ENCODE measurements at regions not wholly inside any gene's neighbourhood (a gene's known extent, or its start where the extent isn't known, plus 50 kb on each side); places are given as distances from the start of the nearest gene placed in this dataset.

GRCh38 chr1:79388694-79389361 is 382.3 kb upstream of the ADGRL4 start:
- no peak overlapping the region for H2AFZ ChIP-seq (ENCODE audit: low read depth, low read length)
- H3K27me3 ChIP-seq (ENCODE audit: insufficient read depth, low read depth, low read length) = no peaks in the 10 kb centered on the region
- no peak overlapping the region for H3K4me3 ChIP-seq (ENCODE audit: low read length)
- no peaks in the 10 kb centered on the region for H3K36me3 ChIP-seq (ENCODE audit: insufficient read depth, low read length)
- no peaks in the 10 kb centered on the region for H3K9me2 ChIP-seq (ENCODE audit: insufficient read depth, low read length)
- H3K9me3 ChIP-seq (ENCODE audit: low read length) = no peaks in the 10 kb centered on the region
- H3K4me2 ChIP-seq (ENCODE audit: low read length) = no peak overlapping the region
- H4K20me1 ChIP-seq (ENCODE audit: insufficient read depth) = no peaks in the 10 kb centered on the region
- no peak overlapping the region for H3K27ac ChIP-seq (ENCODE audit: low read length)
- H3F3A ChIP-seq (ENCODE audit: insufficient read depth, low read length, poor library complexity, severe bottlenecking) = no peaks in the 10 kb centered on the region
- TF ChIP-seq EZH2 (IDR thresholded peaks at IDR 0.05; ENCODE audit: borderline replicate concordance, insufficient read depth, low read length, poor library complexity, severe bottlenecking) = no peak
- no peak for TF ChIP-seq MXI1 (conservative IDR thresholded peaks at IDR 0.05; ENCODE audit: poor library complexity, severe bottlenecking)
- TF ChIP-seq SMC3 (conservative IDR thresholded peaks at IDR 0.05; ENCODE audit: poor library complexity) = no peak
- no peak for TF ChIP-seq CTCF (IDR thresholded peaks at IDR 0.05; ENCODE audit: poor library complexity, severe bottlenecking)
- H3K79me2 ChIP-seq (replicated peaks; ENCODE audit: insufficient read depth, low read length) = no peaks in the 10 kb centered on the region
- H3K9ac ChIP-seq (ENCODE audit: low read length) = no peak overlapping the region

- no peak overlapping the region for H2AFZ ChIP-seq (ENCODE audit: low read depth, low read length)
- H3K9me2 ChIP-seq (ENCODE audit: insufficient read depth, low read length) = no peaks in the 10 kb centered on the region
- no peak overlapping the region for H3K4me3 ChIP-seq (ENCODE audit: low read length)
- H4K20me1 ChIP-seq (ENCODE audit: insufficient read depth) = no peaks in the 10 kb centered on the region
- H3K79me2 ChIP-seq (replicated peaks; ENCODE audit: insufficient read depth, low read length) = no peaks in the 10 kb centered on the region
- no peaks in the 10 kb centered on the region for H3K36me3 ChIP-seq (ENCODE audit: insufficient read depth, low read length)
- no peak for TF ChIP-seq TAF1 (IDR thresholded peaks at IDR 0.05; ENCODE audit: low read depth)
- no peak for TF ChIP-seq RAD21 (conservative IDR thresholded peaks at IDR 0.05)
- no peak for TF ChIP-seq SMC3 (conservative IDR thresholded peaks at IDR 0.05; ENCODE audit: poor library complexity)
- no peak for TF ChIP-seq EZH2 (IDR thresholded peaks at IDR 0.05; ENCODE audit: borderline replicate concordance, insufficient read depth, low read length, poor library complexity, severe bottlenecking)
- no peak for TF ChIP-seq POLR2AphosphoS5 (IDR thresholded peaks at IDR 0.05)
- no peak for TF ChIP-seq REST (IDR thresholded peaks at IDR 0.05; ENCODE audit: borderline replicate concordance)
- TF ChIP-seq MXI1 (conservative IDR thresholded peaks at IDR 0.05; ENCODE audit: poor library complexity, severe bottlenecking) = no peak
- no peak for TF ChIP-seq EP300 (conservative IDR thresholded peaks at IDR 0.05; ENCODE audit: poor library complexity, severe bottlenecking)
- TF ChIP-seq CTCF (IDR thresholded peaks at IDR 0.05; ENCODE audit: poor library complexity, severe bottlenecking) = no peak
- no peaks in the 10 kb centered on the region for H3K9me3 ChIP-seq (ENCODE audit: low read length)
- no peaks in the 10 kb centered on the region for H3F3A ChIP-seq (ENCODE audit: insufficient read depth, low read length, poor library complexity, severe bottlenecking)
- no peak overlapping the region for H3K4me2 ChIP-seq (ENCODE audit: low read length)
- H3K27me3 ChIP-seq (ENCODE audit: insufficient read depth, low read depth, low read length) = no peaks in the 10 kb centered on the region
- H3K27ac ChIP-seq (ENCODE audit: low read length) = no peak overlapping the region
- H3K9ac ChIP-seq (ENCODE audit: low read length) = no peak overlapping the region
Observed at GRCh38 chr1:79386730-79387129, 380.2 kb upstream of the ADGRL4 start.

All from neural cell (in vitro differentiated cells).